Activated CD4-positive, CD25-positive, alpha-beta regulatory T cell (primary cell): ENCODE measurements at regions not wholly inside any gene's neighbourhood (a gene's known extent, or its start where the extent isn't known, plus 50 kb on each side); places are given as distances from the start of the nearest gene placed in this dataset.

Experiments
- DNase-seq, 4 experiments: peaks; one replicate each; lab custom pipeline; 2025; lab: John Stamatoyannopoulos, UW

DNA sequence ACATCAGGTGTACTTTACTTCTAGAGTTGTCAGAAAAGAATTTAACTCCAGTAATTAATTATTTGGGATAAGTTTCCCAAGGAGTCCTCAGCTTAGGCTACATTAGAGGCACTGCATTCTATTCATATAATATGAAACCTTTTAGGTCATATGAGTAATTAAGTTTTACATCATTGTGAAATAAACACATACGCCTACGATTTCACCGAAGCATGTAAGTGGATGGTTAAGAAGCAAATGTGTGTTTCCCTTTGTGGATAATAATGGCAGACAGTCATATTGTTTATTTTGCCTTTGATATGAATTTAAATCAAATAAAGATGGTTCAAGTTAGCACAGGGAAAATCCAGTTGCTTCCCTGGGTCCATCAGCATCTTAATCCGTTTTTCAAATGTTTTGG, 535.9 kb upstream of the ATP11B start:
- DNase-seq = no peak

GRCh38 chr3:182258538-182259177, 534.6 kb upstream of the ATP11B start:
- DNase-seq = no peak

DNA sequence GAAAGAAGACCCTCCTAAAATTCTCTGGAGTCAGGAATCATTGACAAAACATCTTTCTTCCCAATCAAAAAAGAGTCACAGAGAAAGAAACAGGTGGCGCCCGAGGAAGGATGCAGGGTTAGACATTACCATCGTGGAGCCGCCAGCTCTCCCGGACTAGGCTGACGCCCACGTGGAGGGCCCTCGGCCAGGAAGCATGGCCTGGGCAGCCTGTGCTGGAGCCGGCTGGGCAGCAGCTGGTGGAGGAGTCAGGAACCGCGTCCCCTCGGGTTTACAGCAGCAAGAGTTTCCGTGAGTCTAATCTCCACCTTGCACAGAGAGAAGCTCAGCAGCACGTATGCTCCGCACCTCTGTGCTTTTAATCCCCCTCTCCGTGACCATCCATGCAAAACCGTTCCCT, 533.7 kb upstream of the ATP11B start:
- no peak for DNase-seq

DNA sequence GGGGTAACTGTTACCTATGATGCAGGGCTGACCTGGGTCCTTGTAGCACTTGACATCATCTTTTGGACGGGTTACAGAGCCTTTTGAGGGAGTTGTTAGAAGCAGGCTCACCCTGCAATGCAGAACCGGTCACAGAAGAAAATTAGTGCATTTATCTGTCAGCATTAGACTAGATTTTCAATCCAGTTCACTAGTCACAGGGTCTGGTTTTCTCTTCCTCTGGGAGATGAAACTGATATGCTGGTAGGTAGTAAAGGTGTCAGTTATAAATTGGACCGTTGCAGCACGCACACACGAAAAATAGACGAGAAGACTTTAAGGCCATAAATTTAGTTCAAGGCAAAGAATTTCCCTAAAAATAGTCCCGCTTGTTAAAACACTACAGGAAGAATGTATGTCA, 532.3 kb upstream of the ATP11B start:
- no peak for DNase-seq

- no peak for DNase-seq
These were observed 524.6 kb upstream of the ATP11B start for GRCh38 chr3:182268711-182269110.

DNA sequence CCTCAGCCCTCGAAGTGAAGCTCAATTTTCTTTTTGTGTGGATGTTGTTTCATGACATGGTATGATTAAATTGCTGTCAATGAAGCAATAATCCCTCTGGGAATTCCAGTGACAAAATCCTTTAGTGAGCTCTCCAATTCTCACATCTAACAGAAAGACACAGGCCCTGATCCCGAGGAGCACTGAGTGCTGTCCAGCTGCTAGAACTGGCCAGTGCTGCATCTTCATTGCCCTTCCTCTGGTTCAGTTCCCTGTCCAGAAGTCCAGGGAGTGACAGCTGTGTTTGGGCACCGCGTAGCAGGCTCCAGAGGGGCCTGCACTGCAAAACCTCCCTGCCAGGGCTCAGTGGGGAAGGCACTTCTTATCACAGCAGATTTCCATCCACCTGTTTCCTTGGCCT, 516.8 kb upstream of the ATP11B start:
- DNase-seq = no peak

GRCh38 chr3:182284793-182285192, 508.5 kb upstream of the ATP11B start:
- DNase-seq = no peak

DNA sequence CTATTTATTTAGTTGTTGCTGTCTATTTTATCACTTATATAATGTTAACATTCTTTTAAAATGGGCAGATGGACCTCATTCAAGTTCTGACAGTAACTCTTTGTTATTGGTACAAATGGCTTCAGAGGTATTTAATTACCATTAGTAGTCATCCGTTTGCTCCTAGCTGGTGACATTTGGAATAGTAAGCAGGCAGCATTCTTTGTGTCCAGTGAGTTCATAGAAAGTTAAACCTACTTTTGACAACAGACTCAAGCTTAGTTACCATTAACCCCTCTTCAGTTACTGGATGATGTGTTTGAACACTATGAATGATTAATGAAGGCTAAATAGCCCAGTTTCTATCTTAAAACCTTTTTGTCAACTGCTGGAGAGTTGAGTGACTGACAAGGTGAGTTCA, 500.7 kb upstream of the ATP11B start:
- no peak for DNase-seq

GRCh38 chr3:182294256-182294655, 499.0 kb upstream of the ATP11B start:
- no peak for DNase-seq

GRCh38 chr3:182294696-182295095, 498.6 kb upstream of the ATP11B start:
- no peak for DNase-seq

DNA sequence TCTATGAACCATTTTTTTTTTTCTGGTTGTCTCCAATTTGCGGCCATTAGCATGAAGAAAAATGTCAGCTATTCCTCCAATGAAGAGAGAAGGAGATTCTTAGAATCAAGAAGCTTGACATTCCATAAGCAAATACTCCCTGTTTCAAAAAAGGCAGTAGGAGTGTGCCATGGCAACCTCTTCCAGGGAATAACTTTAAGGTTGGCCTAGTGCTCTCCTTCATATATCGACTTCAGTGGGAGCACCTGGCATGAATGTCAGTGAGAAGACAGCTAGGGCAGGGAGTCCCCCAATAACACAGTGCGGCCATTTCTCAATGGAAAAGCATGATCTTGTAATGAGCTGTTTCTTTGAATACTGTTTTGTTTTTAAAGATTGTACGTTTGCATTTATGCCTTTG, 493.0 kb upstream of the ATP11B start:
- DNase-seq = no peak

DNA sequence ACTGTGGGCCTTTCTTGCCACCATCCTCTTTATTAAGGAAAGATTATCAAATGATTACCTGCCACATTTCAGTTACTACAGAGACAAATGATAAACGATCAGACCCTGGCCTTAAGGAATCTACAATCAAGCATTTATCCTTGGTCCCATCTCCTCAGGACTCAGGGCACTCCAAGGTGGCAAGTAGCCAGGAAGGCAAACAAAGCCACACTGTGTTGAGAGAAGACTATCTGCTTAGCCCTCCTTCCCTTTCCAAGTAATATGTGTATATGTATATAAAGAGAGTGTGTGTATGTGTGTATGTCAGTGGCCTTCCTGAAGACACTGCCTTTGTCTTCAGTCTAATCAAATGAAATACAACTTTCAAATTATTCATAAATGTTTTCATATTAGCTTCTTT, 490.1 kb upstream of the ATP11B start:
- DNase-seq = no peak

DNA sequence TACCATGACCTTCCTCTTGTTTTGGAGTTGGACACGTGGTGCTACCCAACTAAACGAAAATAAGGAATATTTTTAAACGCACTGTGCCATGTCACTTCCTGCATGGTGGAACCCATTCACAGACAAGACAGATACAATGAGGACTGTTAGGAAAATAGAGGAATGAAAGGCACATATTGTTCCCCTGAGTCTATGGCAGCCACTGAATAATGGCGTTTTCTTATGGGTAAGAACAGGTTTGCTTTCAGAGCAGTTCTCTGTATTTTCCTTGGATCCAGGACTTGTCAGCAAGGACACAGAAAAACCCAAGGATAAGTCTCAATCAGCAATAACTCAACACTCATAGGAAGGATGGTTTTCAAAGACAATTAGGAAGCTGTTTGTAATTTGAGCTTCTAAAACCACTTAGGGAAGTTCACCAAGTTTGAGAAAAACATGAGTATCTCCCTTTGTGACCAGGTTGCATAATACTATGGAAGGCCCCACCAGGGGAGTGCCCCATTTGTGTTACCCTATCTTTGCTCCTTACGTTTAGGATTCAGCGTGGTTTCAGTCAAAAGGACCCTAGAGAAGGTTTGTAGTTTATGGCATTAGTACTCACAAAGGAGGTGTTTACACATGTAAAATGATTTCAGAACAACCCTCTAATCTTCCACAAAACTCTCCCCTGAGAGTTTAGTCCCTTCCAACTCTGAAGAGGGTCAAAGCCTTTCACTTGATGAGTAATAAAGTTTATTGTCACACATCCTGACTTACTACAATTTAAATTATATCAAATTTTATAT, 487.2 kb upstream of the ATP11B start:
- no peak for DNase-seq

DNA sequence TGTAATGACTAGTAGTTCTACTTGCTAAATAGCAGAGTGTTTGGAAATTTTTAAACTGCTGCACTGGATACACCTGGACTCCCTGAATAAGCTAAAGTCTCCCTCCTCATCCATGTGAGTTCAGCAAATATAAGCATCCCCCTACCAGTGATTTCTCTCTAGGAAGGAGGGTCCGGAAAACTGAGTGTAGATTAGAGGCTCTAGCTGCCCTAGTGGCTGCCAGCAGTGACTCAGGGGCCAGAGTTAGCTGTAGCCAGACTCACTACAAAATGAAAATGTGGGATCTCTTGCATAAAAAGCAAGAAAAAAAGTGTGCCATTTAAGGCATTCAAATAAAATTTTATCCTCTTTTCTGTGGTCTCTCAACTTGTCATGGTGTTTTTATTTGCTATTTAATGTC, 485.0 kb upstream of the ATP11B start:
- no peak for DNase-seq

DNA sequence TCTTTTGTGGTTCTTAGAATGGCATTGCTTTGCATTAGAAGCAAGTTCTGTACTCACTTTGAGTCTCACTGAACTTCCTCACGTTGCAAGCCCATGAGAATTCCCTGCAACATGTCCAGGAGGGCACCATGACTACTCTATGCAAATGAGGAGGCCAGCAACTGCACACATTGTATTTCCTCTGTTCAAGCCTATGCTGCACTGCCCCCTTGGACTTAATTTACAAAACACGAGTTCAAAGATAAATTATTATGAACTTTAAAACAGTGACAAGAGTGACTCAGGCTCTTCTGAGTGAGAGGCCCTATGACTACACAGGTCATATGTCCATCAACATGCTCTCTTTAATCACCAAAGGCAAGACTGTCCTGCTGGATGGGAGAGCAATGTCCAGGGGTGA, 484.2 kb upstream of the ATP11B start:
- no peak for DNase-seq

GRCh38 chr3:182315313-182315712, 478.0 kb upstream of the ATP11B start:
- DNase-seq = no peak

DNA sequence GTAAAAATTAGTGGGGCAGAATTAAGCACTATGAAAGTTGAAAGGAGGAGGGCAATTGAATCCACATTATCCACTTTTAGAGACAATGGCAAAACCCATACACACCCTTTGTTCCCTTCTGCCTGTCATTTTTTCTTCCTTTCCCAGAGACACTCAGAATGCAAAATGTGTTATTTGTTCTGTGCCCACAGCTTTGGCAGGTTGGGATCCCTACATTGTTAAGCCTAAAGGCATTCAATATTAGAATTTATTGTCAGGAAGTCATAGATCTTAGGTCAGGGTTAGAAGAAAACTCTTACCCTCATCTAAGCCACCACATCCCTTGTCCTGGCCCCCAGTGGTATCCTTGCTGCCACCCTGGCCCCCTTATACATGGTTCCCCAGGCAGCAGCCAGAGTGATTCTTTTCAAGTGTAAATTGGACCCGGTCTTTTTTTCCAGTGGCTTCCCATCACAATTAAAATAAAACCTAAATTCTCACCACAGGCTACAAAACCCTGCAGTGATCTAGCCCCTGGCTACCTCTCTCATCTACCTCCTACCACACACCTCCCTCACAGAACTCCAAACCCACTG, 470.1 kb upstream of the ATP11B start:
- no peak for DNase-seq

- DNase-seq = no peak
These were observed 469.4 kb upstream of the ATP11B start for GRCh38 chr3:182323898-182324297.

DNA sequence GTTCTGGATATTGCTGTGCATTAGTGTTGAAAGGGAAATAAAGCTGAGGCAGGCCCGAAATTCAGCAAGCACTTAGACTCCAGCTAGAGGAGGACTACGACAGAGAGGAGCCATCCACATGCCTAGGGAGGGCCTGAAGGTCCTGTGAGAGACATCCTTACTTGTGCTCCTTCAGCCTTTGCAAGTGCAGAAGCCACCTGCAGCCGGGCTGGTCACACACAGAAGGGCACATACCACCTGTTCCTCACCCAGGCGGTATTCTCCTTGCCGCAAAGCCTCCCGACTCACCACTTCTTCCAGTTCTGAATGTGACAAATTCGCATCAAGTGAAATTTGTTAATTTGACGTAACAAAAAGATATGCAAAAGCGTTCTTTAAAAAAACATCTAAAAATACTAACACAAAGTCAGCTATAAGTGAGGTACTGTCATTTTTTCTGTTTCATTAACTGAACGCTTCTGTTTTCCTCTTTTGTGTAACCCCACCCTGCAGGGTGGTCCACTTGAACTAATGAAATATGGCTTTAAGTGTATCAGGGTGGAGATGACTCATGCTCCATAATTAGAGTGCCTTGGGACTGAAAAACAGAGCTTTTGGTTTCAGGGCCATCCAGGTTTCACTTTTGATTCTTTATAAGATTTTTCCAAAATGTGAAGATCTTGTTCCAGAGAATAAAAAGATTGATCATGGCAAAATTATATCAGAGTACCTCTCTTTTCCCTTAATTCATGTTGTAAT, 467.9 kb upstream of the ATP11B start:
- DNase-seq = no peak

DNA sequence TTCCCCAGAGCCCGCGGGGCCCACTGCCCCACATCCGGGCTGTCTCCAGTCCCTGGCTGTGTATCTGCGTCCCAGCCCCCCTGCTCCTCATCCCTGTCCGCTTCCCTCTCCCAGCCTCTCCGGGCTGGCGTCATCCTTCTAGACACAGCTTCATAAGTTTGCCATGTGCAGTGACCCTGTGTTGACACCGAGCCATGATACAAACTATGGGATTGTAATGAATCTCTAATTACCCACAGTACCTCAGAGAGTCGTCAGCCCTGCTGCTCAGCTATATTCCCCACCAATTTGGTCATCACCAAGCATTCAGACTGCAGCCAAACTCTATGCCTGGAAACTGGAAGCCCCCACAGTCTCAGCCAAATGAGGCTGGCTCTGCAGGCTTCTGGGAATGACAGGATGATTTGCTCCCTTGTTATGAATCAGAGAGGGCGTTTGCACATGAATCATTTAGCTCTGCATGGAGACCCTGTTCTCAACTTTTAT, 466.1 kb upstream of the ATP11B start:
- no peak for DNase-seq

DNA sequence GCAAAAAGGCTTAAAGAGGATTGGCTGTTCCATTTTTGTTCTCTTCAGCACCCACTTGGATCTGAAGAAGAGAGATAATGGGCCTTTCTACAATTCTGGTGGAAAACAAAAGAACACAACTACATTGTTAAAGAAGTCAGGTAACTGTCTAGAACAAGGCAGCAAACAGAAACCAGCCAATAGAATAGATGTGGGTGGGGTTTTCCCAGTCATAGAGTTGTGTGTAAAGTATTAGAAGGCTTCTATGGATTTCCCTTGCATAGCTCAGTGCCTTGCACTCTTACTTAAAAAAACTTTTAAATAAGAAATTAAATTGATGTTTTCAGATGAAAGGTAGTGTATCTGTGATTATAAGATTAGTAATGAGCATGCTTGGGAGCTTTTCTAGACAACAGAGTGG, 462.7 kb upstream of the ATP11B start:
- DNase-seq = no peak

DNA sequence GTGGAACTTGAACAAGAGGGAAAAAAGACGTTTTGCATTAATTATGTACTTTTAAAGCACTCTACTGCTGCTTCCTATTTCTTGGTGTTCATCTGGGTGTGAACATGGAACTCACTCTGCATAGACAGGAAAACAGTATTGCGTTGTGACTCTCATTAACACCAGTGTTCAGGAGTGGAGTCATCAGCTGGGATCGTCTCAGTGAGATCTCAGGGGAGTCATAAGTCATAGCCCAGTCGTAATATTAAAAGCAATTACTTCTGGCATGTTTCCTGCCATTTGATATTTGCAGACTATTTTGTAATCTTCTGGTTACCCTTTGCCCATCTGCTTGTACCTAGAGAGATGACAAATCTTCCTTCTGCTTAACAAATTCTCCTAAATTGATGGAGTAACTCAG, 462.0 kb upstream of the ATP11B start:
- no peak for DNase-seq

DNA sequence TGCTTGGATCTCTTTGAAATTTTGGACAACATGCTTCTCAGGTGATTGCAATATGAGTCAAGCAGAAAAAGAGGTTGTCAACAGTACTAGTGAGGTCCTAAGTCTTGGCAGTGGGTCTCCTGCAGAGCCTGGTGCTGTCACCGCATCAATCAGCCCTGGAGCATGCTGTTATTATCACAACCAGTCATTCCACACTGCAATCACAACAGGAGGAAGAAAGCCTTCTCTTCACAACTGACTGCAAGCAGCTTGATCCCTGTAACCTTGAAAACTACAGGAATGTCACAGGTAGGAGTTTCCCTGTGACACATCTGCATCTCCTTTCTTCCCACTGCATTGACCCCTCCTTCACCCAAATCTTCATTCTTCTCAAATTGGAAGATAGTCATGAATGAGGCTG, 451.1 kb upstream of the ATP11B start:
- no peak for DNase-seq
